HepG2 (cell line): ENCODE measurements at regions not wholly inside any gene's neighbourhood (a gene's known extent, or its start where the extent isn't known, plus 50 kb on each side); places are given as distances from the start of the nearest gene placed in this dataset.

Experiments used
- IKZF4 ChIP-seq: sonication (generic); formaldehyde crosslinking; IDR thresholded peaks from 2 replicates; pipeline ENCODE4 v1.5.1; 2020; ENCODE audit warnings: borderline replicate concordance, mild to moderate bottlenecking, low read depth, missing genetic modification reagents; ENCODE audit errors: not compliant biosample characterization
- KLF16 ChIP-seq, 2 experiments: sonication (generic) in 1 of 2; formaldehyde crosslinking in 1 of 2; IDR thresholded peaks; 2 replicates each; pipeline versions ENCODE4 v1.6.1 to v1.8.0; 2016 to 2023; ENCODE audit warnings: missing genetic modification reagents in 2 of 2, missing compliant biosample characterization in 1 of 2
- PAXIP1 ChIP-seq: sonication (generic); formaldehyde crosslinking; conservative IDR thresholded peaks from 2 replicates; pipeline ENCODE4 v1.4.0; 2020; ENCODE audit warnings: mild to moderate bottlenecking, missing genetic modification reagents, moderate library complexity
- REST ChIP-seq, 2 experiments: IDR thresholded peaks; 2 replicates each; pipeline ENCODE4 v1.6.1; 2011 to 2012; ENCODE audit warnings: low read length in 2 of 2, borderline replicate concordance in 1 of 2, low read depth in 1 of 2, mild to moderate bottlenecking in 1 of 2, moderate library complexity in 1 of 2
- ZBTB49 ChIP-seq: sonication (generic); formaldehyde crosslinking; IDR thresholded peaks from 2 replicates; pipeline ENCODE4 v1.4.0; 2020; ENCODE audit warnings: missing genetic modification reagents, borderline replicate concordance
- ZNF17 ChIP-seq: sonication (generic); formaldehyde crosslinking; IDR thresholded peaks from 2 replicates; pipeline ENCODE4 v1.5.0; 2020; ENCODE audit warnings: mild to moderate bottlenecking, missing genetic modification reagents
- ZNF333 ChIP-seq: sonication (generic); formaldehyde crosslinking; IDR thresholded peaks from 2 replicates; pipeline ENCODE4 v1.4.0; 2020; ENCODE audit warnings: mild to moderate bottlenecking, missing genetic modification reagents, borderline replicate concordance
- ZNF335 ChIP-seq: sonication (generic); formaldehyde crosslinking; IDR thresholded peaks from 2 replicates; pipeline ENCODE4 v1.4.0; 2020; ENCODE audit warnings: missing genetic modification reagents
- ZNF609 ChIP-seq: sonication (generic); formaldehyde crosslinking; IDR thresholded peaks from 2 replicates; pipeline ENCODE4 v1.4.0; 2020; ENCODE audit warnings: mild to moderate bottlenecking, missing genetic modification reagents, borderline replicate concordance

GRCh38 chr12:115794659-115795081 is 482.8 kb downstream of the MED13L start (continued):
- TF ChIP-seq ZNF609 (CRISPR knock-in tag) (no peak), KLF16 (CRISPR knock-in tag; IDR thresholded peaks at IDR 0.05) (no peak), ZNF333 (no peak), ZNF17 (CRISPR knock-in tag) (no peak), PAXIP1 (CRISPR knock-in tag) (peak; percentile 44; the same call in 1 of the 2 replicates), REST (IDR thresholded peaks at IDR 0.05; ENCODE audit: borderline replicate concordance in 1 of 2, low read depth in 1 of 2, low read length in 2 of 2) (peak; percentile 15 to 83; a peak in 3 of 4 replicates), IKZF4 (CRISPR knock-in tag) (no peak), ZNF335 (CRISPR knock-in tag) (no peak), ZBTB49 (CRISPR knock-in tag) (no peak)
